ENCODE measurements at regions not wholly inside any gene's neighbourhood (a gene's known extent, or its start where the extent isn't known, plus 50 kb on each side); places are given as distances from the start of the nearest gene placed in this dataset.
"Not testable (repeated sequence)": the region's sequence is repeated elsewhere in the genome, so short reads cannot be mapped to it uniquely, and the experiment has no call there.

DNA sequence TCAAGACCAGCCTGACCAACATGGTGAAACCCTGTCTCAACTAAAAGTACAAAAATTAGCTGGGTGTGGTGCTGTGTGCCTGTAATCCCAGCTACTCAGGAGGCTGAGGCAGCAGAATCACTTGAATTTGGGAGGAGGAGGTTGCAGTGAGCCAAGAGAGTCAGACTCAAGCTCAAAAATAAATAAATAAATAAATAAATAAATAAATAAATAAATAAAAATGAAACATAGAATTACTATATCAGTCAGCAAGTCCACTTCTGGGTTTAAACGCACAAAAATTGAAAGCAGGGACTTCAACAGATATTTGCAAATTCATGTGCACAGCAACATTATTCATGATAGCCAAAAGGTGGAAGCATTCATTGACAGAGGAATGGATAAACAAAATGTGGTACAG lies 875.2 kb upstream of the ALG10B start:
- DNase-seq (ENCODE audit: low spot score), result not testable (repeated sequence)

GRCh38 chr12:37455646-37456045 lies 860.9 kb upstream of the ALG10B start:
- not testable (repeated sequence) for DNase-seq (ENCODE audit: low spot score)

- not testable (repeated sequence) for DNase-seq (ENCODE audit: low spot score)
These were observed 818.6 kb upstream of the ALG10B start for GRCh38 chr12:37497939-37498338.

- DNase-seq (ENCODE audit: low spot score), result not testable (repeated sequence)
These were observed 806.3 kb upstream of the ALG10B start for GRCh38 chr12:37510256-37510655.

- DNase-seq (ENCODE audit: low spot score), result not testable (repeated sequence)
These were observed 776.0 kb upstream of the ALG10B start for GRCh38 chr12:37540581-37540980.

GRCh38 chr12:37541356-37541755 lies 775.2 kb upstream of the ALG10B start:
- DNase-seq (ENCODE audit: low spot score), result no peak

DNA sequence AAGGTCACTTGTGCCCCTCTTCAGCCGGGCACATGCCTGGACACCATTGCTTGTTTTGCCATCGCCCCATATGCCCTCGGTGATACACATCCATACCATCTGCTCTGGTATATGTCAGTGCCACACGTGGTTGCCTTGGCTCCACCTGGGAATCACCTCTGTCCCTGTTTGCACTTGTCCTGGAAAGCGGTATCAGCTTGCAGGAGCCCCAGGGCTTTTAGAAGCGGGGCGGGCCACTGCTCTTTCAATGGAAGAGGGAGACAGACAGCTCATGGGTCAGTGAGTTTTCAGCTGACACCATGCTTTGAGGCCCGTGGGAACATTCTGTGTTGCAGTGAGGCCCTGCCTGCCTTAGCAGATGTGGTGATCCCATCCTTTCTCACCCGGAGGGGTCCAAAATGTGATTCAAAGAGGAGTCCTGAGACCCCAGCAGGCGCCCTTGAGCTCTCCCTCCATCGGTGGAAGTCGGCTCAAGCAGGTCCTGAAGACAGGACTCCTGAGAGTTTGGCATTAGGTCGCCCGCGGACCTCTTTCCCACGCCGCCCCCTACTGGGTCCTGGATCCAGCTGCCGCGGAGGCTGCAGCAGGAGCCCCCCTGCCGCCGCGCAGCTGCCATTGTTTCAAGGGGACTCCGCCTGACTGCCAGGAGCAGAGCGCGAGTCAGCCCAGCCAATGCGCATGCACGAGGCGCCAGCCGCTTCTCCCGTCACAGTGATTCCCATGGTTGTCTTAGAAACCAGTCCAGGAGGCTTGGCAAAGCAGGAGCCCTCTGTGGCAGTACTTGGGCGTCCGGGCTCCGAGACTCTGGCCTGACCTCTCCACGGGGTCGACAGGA lies 773.2 kb upstream of the ALG10B start:
- no peak for DNase-seq (ENCODE audit: low spot score)

DNA sequence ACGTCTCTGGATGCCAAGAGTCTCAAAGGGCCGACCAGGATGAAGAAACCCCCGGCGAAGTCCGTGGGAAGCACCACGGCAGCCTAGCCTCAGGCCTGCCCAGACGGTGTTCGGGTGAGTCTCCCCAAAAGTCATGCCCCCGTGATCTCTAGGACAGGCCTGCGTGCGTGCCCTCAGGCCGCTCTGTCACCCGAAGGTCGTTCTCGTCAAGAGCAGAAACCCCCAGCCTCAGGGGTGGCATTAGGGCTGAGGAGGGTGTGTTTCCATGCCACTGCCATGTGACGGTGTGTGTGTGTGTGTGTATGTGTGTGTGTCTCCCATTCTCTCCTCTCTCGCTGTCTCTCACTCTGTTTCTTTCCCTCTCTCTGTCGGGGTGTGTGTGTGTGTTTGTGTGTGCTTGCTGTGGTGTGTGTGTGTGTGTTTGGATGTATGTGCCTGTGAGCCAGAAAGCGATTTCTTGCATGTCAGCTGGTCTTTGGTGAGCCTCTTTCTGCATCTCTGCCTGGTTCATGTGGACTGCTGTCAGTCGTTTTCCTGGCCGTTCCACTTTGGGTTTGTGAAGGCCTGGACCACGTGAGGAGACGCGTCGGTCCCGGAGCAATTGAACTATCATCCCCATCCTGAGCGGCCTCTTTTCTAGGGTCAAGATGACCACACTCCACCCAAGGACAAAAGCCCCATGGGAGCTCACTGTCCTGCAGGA lies 772.5 kb upstream of the ALG10B start:
- no peak for DNase-seq (ENCODE audit: low spot score)

DNA sequence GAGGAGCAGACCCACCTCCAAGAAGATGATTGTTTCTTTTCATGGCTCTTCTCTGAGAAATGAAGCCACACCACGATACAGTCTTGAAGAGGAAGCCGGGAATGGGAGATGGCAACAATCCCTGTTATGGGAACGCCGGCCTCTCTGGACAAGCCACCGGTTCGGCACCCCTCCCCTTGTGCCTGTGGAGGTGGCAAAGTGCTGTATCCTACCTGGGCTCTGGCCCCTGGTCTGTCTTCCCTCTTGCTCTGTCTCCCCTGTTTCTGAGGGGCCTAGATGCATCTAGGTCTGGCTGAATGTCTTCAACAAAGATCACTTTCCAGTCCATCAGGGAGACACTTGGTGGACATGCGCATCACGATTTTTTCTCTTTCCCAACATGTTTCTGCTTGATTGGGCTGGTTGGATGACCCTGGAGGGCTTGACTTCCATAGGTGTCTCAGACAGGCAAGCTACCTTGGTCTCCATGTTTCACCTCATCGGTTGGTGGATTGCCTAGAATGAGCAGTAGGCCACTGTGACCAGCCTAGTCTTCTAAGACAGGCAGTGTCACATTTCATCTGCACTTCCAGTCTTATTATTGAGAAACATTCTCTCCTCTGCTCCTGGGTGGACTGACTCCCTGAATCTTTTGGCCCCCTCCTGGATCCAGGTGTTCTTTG lies 771.8 kb upstream of the ALG10B start:
- DNase-seq (ENCODE audit: low spot score), result not testable (repeated sequence)

DNA sequence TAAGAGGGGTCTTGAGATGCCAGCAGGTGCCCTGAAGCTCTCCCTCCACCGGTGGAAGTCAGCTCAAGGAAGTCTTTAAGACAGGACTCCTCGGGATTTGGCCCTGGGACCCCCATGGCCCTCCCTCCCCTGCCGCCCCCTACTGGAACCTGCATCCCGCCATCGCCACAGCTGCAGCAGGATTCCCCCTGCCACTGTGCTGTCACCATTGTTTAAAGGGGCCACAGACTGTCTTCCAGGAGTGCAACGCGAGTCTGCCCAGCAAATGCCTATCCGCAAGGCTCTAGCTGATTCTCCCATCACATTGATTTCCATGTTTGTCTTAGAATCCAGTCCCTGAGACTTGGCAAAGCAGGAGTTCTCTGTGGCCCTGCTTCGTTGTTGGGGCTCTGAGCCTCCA lies 770.8 kb upstream of the ALG10B start:
- DNase-seq (ENCODE audit: low spot score), result no peak

GRCh38 chr12:37546206-37546605 lies 770.4 kb upstream of the ALG10B start:
- DNase-seq (ENCODE audit: low spot score), result no peak

GRCh38 chr12:37546901-37547475 lies 769.6 kb upstream of the ALG10B start:
- DNase-seq (ENCODE audit: low spot score), result peak; percentile 10

GRCh38 chr12:37547611-37548010 lies 769.0 kb upstream of the ALG10B start:
- no peak for DNase-seq (ENCODE audit: low spot score)

DNA sequence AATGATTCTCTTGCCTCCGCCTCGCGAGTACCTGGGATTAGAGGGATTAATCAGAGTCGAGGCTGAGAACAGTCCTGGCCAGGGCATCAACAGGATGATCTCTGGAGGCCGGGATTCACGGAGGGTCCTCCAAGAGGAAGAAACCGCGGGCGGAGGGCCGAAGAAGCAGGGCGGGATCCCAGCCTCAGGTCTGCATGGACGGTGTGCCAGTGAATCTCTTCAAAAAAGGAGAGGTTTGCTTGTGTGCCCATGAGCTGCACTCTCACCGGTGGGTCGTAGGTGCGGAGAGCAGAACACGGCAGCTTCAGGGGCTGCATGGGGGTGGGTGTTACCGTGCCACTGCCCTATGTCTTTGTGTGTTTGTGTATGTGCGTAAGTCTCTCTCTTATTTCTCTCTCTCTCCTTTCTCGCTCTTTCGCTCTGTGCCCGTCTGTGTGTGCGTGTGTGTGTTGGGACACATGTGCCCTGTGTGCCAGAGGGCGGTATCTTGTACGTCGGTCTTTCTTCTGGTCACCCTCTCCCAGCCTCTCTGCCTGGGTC lies 768.2 kb upstream of the ALG10B start:
- DNase-seq (ENCODE audit: low spot score), result no peak

GRCh38 chr12:37556957-37557356 lies 759.6 kb upstream of the ALG10B start:
- DNase-seq (ENCODE audit: low spot score), result not testable (repeated sequence)

DNA sequence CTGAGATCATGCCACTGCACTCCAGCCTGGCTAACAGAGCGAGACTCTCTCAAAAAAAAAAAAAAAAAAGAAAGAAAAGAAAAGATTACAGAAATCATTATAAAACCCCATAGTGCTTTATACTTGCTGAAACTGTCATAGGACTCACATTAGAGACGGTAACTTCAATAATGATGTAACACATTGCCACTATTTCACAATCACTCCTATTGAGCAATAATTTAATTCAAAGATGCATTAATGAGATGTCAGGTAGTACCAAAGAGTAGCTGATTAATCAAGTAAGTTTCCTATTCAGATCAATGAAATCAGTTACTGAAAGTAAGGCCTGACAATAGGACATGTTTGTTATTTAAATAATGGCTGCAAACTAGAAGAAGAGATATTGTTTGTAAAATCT lies 751.5 kb upstream of the ALG10B start:
- no peak for DNase-seq (ENCODE audit: low spot score)

- not testable (repeated sequence) for DNase-seq (ENCODE audit: low spot score)
These were observed 746.0 kb upstream of the ALG10B start for GRCh38 chr12:37570547-37570946.
